ENCODE measurements at regions not wholly inside any gene's neighbourhood (a gene's known extent, or its start where the extent isn't known, plus 50 kb on each side); places are given as distances from the start of the nearest gene placed in this dataset.

- no peak for DNase-seq
These were observed 111.0 kb downstream of the CHST1 start for GRCh38 chr11:45554230-45554967.

- no peak for DNase-seq
These were observed 112.0 kb downstream of the CHST1 start for GRCh38 chr11:45553383-45553936.

GRCh38 chr11:45551191-45551713 is 114.2 kb downstream of the CHST1 start:
- no peak for DNase-seq

- no peak for DNase-seq
These were observed 116.2 kb downstream of the CHST1 start for GRCh38 chr11:45549257-45549656.

GRCh38 chr11:45546366-45546765 is 119.1 kb downstream of the CHST1 start:
- no peak for DNase-seq

- DNase-seq = no peak
These were observed 120.6 kb downstream of the CHST1 start for GRCh38 chr11:45544826-45545225.

GRCh38 chr11:45543808-45544422 is 121.5 kb downstream of the CHST1 start:
- no peak for DNase-seq

GRCh38 chr11:45543081-45543480 is 122.3 kb downstream of the CHST1 start:
- DNase-seq = no peak

GRCh38 chr11:45541693-45542434 is 123.6 kb downstream of the CHST1 start:
- no peak for DNase-seq

- DNase-seq = no peak
These were observed 126.5 kb downstream of the CHST1 start for GRCh38 chr11:45538939-45539338.

- DNase-seq = no peak
These were observed 127.1 kb downstream of the CHST1 start for GRCh38 chr11:45538363-45538762.

- DNase-seq = no peak
These were observed 127.8 kb downstream of the CHST1 start for GRCh38 chr11:45537614-45538013.

GRCh38 chr11:45535033-45535432 is 130.4 kb downstream of the CHST1 start:
- no peak for DNase-seq

GRCh38 chr11:45534132-45534531 is 131.3 kb downstream of the CHST1 start:
- DNase-seq = no peak

GRCh38 chr11:45532546-45532945 is 132.9 kb downstream of the CHST1 start:
- no peak for DNase-seq

- DNase-seq = no peak
These were observed 134.6 kb downstream of the CHST1 start for GRCh38 chr11:45530776-45531175.

GRCh38 chr11:45530111-45530510 is 135.3 kb downstream of the CHST1 start:
- no peak for DNase-seq

- DNase-seq = no peak
These were observed 137.0 kb downstream of the CHST1 start for GRCh38 chr11:45528435-45528834.

GRCh38 chr11:45527898-45528297 is 137.5 kb downstream of the CHST1 start:
- no peak for DNase-seq

- DNase-seq = no peak
These were observed 140.0 kb downstream of the CHST1 start for GRCh38 chr11:45525393-45525792.

- no peak for DNase-seq
These were observed 141.7 kb downstream of the CHST1 start for GRCh38 chr11:45523760-45524159.

GRCh38 chr11:45518833-45519535 is 146.4 kb downstream of the CHST1 start:
- DNase-seq = no peak
